Mucosa of gallbladder (tissue), 1 donor: ENCODE measurements at regions not wholly inside any gene's neighbourhood (a gene's known extent, or its start where the extent isn't known, plus 50 kb on each side); places are given as distances from the start of the nearest gene placed in this dataset.
"Not testable (repeated sequence)": the region's sequence is repeated elsewhere in the genome, so short reads cannot be mapped to it uniquely, and the experiment has no call there.

Experiments
- DNase-seq: peaks from one replicate; pipeline ENCODE4 v3.0.0-alpha.2; 2020; ENCODE audit warnings: low spot score
- donor health status: DM: no; HTN: no; CAD: no.

DNA sequence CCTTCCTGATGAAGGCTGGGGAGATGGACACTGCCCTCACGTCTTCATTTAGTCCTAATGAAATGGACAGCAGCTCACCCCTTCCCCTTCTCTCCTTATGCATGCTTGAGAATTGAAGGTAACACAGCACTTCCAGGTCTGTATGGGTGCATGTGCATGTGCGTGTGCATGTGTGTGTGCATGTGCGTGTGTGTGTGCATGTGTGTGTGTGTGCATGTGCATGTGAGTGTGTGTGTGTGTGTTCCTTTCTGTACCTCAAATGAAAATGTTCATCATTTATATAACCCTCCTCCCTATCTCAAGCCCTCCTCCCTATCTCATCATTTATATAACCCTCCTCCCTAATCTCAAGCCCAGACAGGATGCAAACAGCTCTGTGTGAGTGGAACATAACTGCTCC is 444.8 kb downstream of the MAT2B start:
- no peak for DNase-seq

DNA sequence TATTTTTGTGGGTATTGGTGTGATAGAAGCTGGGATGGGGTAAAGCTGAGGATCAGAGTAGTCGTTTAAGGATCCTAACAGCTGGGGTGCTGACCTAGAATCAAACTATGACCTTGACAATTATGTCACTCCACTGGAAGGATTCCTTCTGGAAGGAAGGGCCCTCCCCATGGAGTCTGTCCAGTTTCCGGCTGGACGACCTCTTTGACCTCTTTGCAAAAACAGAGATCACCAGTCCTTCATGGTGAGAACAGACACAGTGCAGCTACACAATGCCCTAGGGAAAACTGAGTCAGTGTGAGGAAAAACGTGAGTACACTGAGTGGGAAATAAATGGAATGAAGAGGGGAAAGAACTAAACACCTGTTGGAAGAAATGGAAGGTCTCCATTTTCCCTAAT is 445.6 kb downstream of the MAT2B start:
- no peak for DNase-seq

DNA sequence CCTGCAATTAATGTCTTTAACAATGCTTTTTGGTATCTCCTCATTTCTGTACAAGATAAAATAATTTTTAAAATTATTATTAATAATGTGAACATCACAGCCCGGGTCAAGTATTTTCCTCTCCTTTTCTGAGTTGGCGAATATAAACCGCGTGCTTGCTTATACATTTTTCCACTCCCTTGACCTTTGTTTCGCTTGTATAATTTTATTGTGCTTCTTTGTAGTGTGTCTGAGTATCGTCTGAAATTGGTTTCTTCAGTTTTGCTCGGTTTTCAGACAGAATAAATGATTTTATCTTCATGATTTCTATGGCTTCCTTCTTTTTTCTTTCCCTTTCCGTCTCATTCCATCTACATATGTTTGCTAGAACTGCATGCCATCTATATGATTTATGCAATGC is 448.5 kb downstream of the MAT2B start:
- no peak for DNase-seq

DNA sequence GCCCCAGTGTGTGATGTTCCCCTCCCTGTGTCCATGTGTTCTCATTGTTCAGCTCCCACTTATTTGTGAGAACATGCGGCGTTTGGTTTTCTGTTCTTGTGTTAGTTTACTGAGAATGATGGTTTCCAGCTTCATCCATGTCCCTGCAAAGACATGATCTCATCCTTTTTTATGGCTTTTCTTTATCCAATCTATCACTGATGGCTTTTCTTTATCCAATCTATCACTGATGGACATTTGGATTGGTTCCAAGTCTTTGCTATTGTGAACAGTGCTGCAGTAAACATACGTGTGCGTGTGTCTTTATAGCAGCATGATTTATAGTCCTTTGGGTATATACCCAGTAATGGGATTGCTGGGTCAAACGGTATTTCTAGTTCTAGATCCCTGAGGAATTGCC is 455.8 kb downstream of the MAT2B start:
- DNase-seq: not testable (repeated sequence)

DNA sequence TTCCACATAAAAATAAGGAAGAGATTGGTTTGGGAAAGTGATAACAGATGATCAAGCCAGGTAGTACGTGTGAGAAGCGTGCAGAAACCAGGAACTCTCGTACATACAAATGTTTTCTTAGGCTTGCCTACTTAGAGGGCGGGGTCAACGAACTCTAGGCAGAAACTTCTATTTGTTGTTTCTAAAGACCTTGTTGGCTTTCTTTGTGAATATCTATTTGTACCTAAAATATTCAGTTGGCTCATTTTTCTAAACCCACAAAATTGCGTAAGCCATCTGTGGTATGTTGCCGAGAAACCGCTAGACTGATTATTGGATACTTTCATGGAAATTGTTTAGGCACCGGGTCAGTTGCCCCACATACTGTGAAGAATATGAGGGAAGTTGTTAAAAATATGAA is 458.5 kb downstream of the MAT2B start:
- no peak for DNase-seq

- DNase-seq: no peak
Measured at GRCh38 chr5:163964671-163965070, 459.3 kb downstream of the MAT2B start.

DNA sequence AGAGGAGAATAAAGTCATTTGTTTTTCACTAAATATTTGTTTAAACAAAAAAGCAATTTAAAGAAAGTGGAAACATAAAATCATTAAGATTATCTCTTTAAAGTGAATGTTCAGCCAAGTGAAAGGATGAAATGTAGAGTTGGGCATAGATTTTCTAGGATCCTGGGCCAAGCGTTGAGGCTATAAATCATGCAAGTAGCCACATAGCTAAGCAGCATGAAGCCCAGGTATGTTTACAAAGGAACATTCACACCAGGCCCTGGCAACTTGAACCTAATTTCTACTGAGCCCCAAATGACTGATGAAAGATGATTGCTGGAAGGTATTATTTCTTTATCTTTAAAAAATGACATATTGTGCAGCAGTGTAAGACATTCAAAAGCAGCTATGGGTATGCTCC is 461.8 kb downstream of the MAT2B start:
- no peak for DNase-seq

DNA sequence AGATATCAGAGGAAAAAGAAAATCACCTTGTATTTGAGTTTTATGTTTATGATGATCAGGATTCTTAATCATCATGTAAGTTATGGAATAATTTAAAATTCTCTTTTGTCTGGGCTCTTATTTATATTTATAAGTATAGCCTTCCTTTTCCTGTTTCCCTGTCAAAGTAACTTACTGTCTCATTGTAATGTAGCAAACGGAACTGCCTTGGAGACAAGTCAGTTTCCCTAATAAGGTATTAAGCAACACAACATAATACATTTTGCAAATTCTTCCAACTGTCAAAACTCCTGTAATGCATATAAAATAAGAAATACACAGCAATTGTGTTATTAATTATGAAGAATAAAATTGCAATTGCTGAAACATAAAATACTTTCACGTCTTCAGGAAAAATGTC is 463.2 kb downstream of the MAT2B start:
- no peak for DNase-seq

DNA sequence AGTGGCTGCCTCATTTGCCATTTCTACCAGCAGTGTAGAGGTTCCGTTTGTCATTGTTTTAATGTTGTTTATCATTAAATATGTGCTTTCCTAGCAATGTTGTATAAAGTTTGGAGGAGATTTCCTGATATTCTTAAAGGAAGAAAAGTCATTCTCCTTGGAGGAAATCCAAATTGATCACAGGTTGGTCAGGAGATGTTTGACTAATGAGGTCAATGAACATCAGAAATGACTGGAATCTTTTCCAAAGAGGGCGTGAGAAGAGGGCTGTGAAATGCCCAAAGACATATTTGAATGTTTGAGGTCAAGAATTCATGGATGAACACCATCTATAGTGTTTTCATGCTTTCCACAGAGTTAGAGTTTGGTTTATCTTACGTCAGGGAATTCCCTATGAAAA is 471.3 kb downstream of the MAT2B start:
- no peak for DNase-seq

DNA sequence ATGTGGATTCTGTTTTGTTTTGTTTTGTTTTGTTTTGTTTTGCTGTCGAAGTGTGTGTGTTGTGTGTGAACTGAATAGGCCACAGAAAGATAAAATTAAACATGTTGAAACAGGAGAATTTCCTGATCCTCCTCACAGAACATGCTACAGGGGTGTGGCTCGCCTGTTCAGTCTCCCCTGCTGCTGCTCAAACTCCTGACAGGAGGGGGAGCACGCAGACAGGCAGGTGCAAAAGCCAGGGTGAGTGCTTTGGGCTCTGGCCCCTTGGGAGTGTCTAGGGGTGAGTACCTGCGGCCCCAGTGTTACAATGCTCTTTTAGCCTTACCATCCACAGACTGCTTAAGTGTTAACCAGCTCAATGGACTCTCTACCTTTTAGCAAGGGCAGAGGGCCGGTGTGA is 473.5 kb downstream of the MAT2B start:
- no peak for DNase-seq

GRCh38 chr5:163988566-163988965 is 483.1 kb downstream of the MAT2B start:
- no peak for DNase-seq

- DNase-seq: no peak
Measured at GRCh38 chr5:163993126-163993525, 487.7 kb downstream of the MAT2B start.

DNA sequence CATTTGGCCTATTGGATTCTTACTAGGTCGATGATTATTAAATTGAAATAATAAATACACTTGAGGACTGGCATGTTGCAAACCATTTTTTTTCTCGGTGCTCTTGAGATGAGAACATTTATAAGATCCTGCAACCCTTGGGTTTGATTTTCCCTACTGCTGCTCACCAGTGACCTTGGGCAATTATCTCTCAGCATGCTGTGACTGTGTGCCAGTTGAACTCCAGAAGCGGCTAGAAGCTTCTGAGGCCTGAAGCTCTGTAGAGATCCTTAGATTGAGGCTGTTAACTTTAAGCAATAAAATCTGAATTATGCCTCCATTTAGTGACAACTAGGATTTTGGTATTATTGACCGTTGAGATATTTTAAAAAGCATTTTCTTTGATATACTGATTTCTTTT is 489.8 kb downstream of the MAT2B start:
- no peak for DNase-seq

- no peak for DNase-seq
Measured at GRCh38 chr5:163997965-163998364, 492.5 kb downstream of the MAT2B start.

- no peak for DNase-seq
Measured at GRCh38 chr5:164000241-164000640, 494.8 kb downstream of the MAT2B start.

GRCh38 chr5:164000819-164001218 is 495.4 kb downstream of the MAT2B start:
- DNase-seq: no peak

- no peak for DNase-seq
Measured at GRCh38 chr5:164002214-164002613, 496.8 kb downstream of the MAT2B start.

- DNase-seq: no peak
Measured at GRCh38 chr5:164002628-164003027, 497.2 kb downstream of the MAT2B start.

DNA sequence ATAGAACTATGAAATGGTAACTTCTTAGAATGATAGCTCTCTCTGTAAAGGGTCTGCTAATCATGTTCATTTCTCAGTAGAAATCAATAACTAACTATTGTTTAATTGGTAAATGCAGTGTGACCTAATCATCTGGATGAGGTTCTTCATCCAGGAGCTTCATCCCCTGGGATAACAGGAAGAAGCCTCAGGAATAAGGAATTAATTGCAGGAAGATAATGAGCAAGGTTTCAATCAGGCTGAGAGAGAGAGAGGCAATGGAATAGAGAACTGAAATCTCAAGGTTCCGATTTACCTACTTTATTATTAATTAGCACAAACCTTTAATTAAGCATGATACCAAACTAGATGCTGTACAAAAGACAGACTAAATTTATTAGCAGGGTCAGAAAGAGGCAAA is 499.7 kb downstream of the MAT2B start:
- no peak for DNase-seq

GRCh38 chr5:164007064-164007463 is 501.6 kb downstream of the MAT2B start:
- DNase-seq: no peak

DNA sequence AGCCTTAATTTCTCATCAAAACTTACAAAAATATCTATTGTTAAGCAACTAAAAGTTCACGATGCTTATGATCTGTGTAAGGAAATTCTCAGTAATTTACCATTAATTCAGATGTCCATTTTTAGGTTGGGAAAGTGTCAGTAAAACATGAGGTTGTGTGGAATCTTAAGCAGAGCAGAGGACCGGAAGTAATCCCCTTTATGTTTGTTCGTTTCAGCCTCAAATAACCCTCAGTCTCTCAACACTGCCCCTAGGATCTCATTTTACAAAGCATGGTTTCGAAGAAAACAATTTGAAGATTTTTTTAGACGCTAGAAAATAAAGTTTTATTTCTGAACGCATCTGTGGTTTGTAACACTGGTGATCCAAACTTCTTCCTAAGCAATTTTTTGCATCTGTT is 504.2 kb downstream of the MAT2B start:
- no peak for DNase-seq

- DNase-seq: no peak
Measured at GRCh38 chr5:164010900-164011299, 505.5 kb downstream of the MAT2B start.

DNA sequence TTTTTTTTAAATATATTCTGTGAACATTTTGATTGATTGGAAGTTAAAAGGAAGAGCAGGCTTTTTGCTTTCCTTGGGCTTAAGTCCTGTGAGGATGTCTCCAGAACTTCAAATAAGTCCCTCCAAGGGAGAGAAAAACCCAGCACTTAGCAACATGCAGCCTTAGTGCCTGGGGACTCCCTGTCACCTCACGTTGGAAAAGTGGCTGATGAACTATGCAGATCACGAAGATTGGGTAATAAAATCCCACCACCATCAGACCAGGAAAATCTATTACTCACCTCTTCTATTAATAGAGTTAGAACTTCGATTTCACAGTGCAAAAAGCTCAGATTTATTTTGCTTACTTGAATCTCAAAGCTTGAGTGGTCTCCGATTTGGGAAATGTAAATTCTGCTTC is 507.0 kb downstream of the MAT2B start:
- DNase-seq: no peak

GRCh38 chr5:164013077-164013670 is 507.8 kb downstream of the MAT2B start:
- peak; percentile 56 for DNase-seq

DNA sequence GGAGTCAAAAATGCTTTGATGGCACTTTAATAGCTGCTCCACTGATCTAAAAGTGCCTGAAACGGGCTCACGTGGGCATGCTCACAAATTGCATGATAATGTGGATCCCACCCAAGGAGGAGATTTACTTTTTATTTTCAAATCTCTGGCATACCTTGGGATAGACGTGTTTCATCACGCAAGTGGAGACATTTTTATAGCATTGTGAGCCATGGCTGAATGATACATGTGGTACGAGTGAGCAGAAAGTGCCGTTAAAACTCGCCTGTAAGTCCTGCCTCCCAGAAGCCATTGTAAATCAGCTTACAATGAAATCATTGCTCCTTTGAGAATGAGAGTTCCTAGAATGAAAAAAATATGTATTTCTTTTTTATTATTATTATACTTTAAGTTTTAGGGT is 514.7 kb downstream of the MAT2B start:
- no peak for DNase-seq
